Duodenal mucosa (tissue), 2 donors: ENCODE measurements at regions not wholly inside any gene's neighbourhood (a gene's known extent, or its start where the extent isn't known, plus 50 kb on each side); places are given as distances from the start of the nearest gene placed in this dataset.

Experiments used
- H3K27ac ChIP-seq: one replicate; pipeline ENCODE4 v1.7.0; 2013; ENCODE audit warnings: low read depth, low read length
- H3K27me3 ChIP-seq, 2 donors: one replicate each; pipeline ENCODE4 v1.7.0; 2013; ENCODE audit warnings: low read length in 2 of 2, control low read depth in 1 of 2; ENCODE audit not compliant: insufficient read depth in 2 of 2, control insufficient read depth in 1 of 2
- H3K36me3 ChIP-seq, 2 donors: one replicate each; pipeline ENCODE4 v1.7.0; 2013; ENCODE audit warnings: low read length in 2 of 2, control low read depth in 1 of 2; ENCODE audit not compliant: insufficient read depth in 2 of 2, control insufficient read depth in 1 of 2
- H3K4me1 ChIP-seq, 2 donors: one replicate each; pipeline ENCODE4 v1.7.0; 2013; ENCODE audit warnings: low read length in 2 of 2, control low read depth in 1 of 2; ENCODE audit not compliant: insufficient read depth in 2 of 2, control insufficient read depth in 1 of 2
- H3K4me3 ChIP-seq, 2 donors: one replicate each; pipeline ENCODE4 v1.7.0; 2013; ENCODE audit warnings: low read length in 2 of 2, low read depth in 1 of 2
- H3K9ac ChIP-seq, 2 donors: one replicate each; pipeline ENCODE4 v1.7.0; 2013; ENCODE audit warnings: low read length in 2 of 2, low read depth in 1 of 2
- H3K9me3 ChIP-seq, 2 donors: one replicate each; pipeline ENCODE4 v1.7.0; 2013; ENCODE audit warnings: low read length in 2 of 2, control low read depth in 1 of 2; ENCODE audit not compliant: control insufficient read depth in 1 of 2

DNA sequence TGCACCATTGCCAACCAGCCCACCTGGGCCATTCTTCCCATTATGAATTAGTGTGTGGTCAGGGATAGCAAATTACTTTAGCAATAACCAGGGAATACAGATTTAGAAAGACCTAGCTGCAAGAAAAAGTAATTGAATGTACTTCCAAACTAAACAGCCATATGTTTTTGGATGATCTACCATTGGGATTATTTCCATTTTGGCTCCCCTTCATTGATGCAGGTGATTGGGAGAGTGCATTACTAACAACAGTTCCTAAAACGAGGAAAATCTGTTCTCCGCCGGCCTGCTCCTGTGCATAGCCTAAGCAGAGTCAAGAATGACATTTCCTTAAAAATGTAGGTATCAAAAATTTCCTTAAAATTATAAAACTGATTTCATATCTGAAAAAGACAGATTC lies 58.5 kb downstream of the MAIP1 start:
- Histone ChIP-seq H3K9ac (no peak overlapping the region), H3K27ac (no peak overlapping the region)

DNA sequence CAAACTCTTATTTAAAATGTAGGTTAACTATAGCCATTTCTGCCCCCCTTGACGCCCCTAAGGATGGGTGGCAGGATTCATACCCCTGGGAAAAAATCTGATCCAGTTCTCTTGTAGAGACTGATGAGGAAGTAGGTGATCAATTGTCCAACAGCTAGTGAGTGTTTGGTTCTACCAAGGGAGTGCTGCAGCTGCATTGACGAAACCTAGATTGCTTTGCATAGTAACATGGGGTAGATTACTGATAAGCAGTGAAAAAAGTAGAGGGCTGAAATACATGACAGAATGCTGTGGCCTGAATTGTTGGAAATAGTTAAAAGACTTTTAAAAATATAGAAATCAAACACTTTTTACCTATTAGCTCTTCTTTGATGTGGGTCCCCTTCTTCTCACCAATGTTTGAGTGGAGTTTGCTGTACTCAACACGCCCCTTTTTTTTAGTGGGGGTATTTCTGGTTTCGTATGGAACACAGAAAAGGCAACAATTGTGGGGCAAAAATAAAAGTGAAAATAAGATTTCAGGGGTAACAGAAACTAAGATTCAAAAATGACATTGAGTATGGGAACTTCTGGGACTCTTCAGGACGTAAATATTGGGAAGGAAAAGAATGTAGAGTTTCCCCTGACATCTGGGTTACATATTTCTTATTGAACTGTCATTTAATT lies 66.2 kb downstream of the MAIP1 start:
- Histone ChIP-seq H3K36me3 (no peaks in the 10 kb centered on the region), H3K4me3 (no peak overlapping the region), H3K27ac (no peak overlapping the region), H3K9ac (no peak overlapping the region), H3K9me3 (no peaks in the 10 kb centered on the region), H3K27me3 (no peaks in the 10 kb centered on the region), H3K4me1 (no peaks in the 10 kb centered on the region)

More for the DNA sequence above, 58.5 kb downstream of the MAIP1 start:
- H3K36me3 ChIP-seq = no peaks in the 10 kb centered on the region
- H3K9me3 ChIP-seq = no peaks in the 10 kb centered on the region
- H3K27me3 ChIP-seq = no peaks in the 10 kb centered on the region
- no peaks in the 10 kb centered on the region for H3K4me1 ChIP-seq
- no peak overlapping the region for H3K4me3 ChIP-seq

DNA sequence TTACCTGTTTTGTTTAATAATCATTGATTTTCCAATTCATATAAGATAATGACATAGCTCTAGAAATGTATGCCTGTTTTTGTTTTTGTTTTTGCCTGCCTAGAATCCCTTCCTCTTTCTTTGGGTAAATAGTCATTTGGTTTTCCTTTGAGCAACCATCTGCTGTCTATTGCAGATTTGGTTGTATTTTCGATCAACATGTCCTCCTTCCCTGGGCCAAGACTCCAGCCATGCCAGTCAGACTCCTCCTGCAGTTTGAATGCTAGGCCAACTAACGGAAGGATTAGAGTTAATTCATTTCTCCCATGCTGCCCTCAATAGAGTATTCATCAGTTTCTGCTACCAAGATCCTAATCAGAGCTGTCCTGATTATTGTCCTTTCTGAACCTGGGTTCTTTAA lies 67.1 kb downstream of the MAIP1 start:
- Histone ChIP-seq H3K27ac (no peak overlapping the region), H3K9me3 (no peaks in the 10 kb centered on the region), H3K9ac (no peak overlapping the region), H3K4me3 (no peak overlapping the region), H3K4me1 (no peaks in the 10 kb centered on the region), H3K27me3 (no peaks in the 10 kb centered on the region), H3K36me3 (no peaks in the 10 kb centered on the region)

DNA sequence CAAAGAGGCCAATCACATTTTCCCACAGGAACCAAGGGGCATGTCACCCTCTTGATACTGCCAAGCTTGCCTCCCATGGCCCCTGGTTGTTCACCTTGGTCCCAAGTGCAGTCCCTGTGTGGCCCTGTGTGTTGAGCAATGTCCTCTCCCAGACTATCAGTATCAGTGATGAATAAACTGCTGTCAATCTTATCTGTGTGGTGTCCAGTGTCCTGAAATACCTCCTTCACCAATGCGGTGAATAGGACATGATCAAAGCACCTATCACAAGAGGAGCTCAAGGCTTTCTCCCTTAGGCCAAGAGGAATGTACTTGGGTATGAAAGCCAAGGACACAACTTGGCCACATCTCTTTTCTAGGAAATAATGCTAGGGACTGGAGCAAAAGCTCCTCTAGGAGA lies 68.2 kb downstream of the MAIP1 start:
- H3K27ac ChIP-seq = no peak overlapping the region
- H3K36me3 ChIP-seq = no peaks in the 10 kb centered on the region
- no peaks in the 10 kb centered on the region for H3K27me3 ChIP-seq
- no peaks in the 10 kb centered on the region for H3K9me3 ChIP-seq
- no peak overlapping the region for H3K4me3 ChIP-seq
- H3K4me1 ChIP-seq = no peaks in the 10 kb centered on the region
- H3K9ac ChIP-seq = no peak overlapping the region

DNA sequence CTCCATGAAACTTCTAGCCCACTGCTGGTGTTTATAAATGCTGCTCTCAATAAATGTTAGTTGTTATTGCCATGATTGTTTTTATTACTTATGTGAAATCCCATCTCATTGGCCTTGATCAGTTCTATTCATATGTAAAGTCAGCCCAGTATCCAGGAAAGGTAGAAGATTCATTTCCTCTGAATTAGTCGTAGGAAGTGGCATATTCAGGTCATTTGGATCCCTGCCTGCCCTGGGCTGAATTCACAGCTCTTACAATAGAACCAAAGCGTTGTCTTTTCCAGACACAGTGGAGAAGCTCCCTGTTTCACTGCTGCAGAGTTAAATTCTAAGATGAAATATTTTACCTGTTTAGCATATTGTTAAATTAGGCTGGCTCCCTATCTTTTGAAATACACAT lies 70.3 kb downstream of the MAIP1 start:
- H3K9ac ChIP-seq = no peak overlapping the region
- H3K36me3 ChIP-seq = no peaks in the 10 kb centered on the region
- no peak overlapping the region for H3K27ac ChIP-seq

DNA sequence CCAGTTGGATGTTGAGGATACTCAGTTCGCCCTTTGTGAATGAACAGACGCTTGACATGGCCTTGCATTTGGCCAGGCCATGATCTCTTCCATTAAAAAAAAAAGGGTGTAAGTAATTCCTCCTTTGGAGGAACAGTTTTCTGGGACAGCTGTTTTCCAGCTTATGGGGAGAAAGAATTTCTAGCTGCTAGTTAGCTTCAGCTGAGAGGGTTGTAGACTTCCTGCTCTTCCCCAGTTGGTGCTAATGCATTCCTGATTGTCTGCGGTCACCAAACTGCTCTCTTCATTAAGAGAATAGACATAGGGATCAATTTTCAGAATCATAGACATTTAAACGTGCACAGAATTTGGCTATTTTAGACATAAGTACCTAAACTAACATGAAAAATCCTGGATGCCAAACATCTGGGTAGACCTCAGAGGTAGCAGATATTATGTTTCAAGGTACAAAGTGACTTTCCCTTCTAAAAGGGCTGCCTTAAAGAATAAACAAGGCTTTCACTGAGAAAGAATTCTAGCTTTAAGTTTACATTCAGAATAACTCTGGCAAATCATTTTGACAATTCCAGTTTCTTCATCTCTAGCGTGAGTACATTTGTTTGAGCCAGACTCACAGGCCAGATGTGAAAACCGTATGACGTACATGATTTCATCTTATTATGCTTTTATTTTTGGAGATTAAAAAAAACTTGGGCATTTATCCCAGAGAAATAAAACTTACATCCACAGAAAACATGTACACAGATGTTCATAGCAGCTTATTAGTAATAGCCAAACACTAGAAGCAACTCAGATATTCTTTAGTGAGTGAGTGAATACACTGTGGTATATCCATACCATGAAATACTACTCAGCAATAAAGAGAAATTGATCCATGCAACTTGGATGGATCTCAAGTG lies 71.2 kb downstream of the MAIP1 start:
- no peaks in the 10 kb centered on the region for H3K4me1 ChIP-seq
- H3K27ac ChIP-seq = no peak overlapping the region

More for the DNA sequence above, 70.3 kb downstream of the MAIP1 start:
- Histone ChIP-seq H3K4me1 (no peaks in the 10 kb centered on the region), H3K4me3 (no peak overlapping the region), H3K9me3 (no peaks in the 10 kb centered on the region), H3K27me3 (no peaks in the 10 kb centered on the region)

DNA sequence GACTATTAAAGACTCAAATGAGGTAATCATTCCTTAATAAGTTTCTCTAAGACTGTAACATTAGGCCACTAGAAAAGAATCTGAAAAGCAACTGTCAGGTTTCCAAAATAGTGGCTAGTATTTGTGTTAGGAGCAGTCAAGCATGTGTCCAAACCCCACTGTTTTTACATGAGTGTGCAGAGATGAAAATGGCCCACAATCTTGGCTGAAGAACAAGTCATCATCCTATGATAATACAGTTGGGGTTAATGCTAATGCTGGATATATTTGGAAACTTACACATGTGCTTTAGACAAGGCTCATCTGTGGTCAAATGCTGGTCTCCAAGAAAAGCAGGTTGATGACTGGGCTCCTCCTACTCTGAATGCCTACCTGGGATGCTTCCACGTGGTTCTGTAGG lies 73.6 kb downstream of the MAIP1 start:
- H3K4me1 ChIP-seq = no peaks in the 10 kb centered on the region
- H3K36me3 ChIP-seq = no peaks in the 10 kb centered on the region
- no peaks in the 10 kb centered on the region for H3K9me3 ChIP-seq
- no peak overlapping the region for H3K27ac ChIP-seq
- no peak overlapping the region for H3K4me3 ChIP-seq
- H3K9ac ChIP-seq = no peak overlapping the region
- no peaks in the 10 kb centered on the region for H3K27me3 ChIP-seq

More for the DNA sequence above, 71.2 kb downstream of the MAIP1 start:
- Histone ChIP-seq H3K9me3 (no peaks in the 10 kb centered on the region), H3K36me3 (no peaks in the 10 kb centered on the region), H3K27me3 (no peaks in the 10 kb centered on the region), H3K4me3 (no peak overlapping the region), H3K9ac (no peak overlapping the region)

DNA sequence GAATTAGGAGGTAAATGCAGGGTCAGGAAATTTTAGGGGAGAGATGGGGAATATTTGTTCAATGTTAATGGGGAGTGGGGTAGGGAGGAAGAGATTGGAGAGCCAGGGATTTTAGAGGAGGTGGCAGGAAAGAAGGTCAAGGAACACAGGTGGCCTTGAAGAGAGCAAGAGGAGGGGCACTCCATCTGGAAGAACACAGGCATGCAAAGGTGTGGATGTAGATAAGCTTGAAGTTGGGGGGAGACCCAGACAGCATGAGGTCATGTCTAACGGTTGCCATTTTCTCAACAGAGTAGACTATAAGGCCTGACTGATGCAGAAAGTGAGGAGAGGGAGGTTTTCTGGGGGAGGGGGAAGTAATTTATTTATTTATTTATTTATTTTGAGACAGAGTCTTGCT lies 77.5 kb downstream of the MAIP1 start:
- Histone ChIP-seq H3K36me3 (no peaks in the 10 kb centered on the region), H3K9ac (no peak overlapping the region), H3K9me3 (no peaks in the 10 kb centered on the region), H3K27me3 (no peaks in the 10 kb centered on the region), H3K4me3 (no peak overlapping the region), H3K4me1 (no peaks in the 10 kb centered on the region), H3K27ac (no peak overlapping the region)

DNA sequence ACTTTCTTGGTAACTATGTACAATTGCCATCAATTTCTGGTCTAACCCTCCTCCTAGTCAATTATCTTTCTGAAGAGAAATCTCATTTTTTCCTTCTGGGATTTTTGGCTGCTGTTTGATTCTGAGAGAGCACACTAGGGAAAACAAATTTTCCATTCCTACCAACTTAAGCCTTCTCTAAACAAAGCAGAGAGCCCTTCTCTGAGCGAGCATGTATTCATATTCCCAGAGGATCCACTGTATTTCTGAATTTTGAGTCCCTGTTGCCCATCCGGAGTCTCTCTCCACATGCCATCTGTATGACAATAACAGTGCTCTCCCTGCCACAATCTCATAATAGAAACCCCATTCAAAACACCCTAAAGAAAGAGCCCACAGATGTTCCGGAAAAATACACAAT lies 78.5 kb downstream of the MAIP1 start:
- Histone ChIP-seq H3K36me3 (no peaks in the 10 kb centered on the region), H3K27ac (no peak overlapping the region), H3K27me3 (no peaks in the 10 kb centered on the region), H3K4me3 (no peak overlapping the region), H3K4me1 (no peaks in the 10 kb centered on the region), H3K9me3 (no peaks in the 10 kb centered on the region), H3K9ac (no peak overlapping the region)

DNA sequence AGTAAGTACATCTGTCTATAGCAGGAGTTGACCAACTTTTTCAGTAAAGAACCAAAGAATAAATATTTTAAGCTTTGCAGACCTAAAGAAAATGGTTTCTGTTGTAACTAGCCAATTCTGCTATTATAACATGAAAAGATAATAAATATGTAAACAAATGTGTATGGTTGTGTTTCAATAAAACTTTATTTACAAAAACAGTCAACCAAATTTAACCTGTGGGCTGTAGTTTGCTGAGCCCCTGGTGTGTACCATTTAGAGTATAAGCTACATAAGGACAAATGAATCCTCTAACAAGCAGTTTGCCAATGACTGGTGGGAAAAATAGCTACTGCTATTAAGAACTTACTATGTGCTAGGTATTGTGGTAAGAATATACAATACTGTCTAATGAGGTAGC lies 79.4 kb downstream of the MAIP1 start:
- no peak overlapping the region for H3K9ac ChIP-seq
- no peaks in the 10 kb centered on the region for H3K4me1 ChIP-seq
- H3K9me3 ChIP-seq = no peaks in the 10 kb centered on the region
- no peak overlapping the region for H3K4me3 ChIP-seq
- no peaks in the 10 kb centered on the region for H3K36me3 ChIP-seq
- H3K27ac ChIP-seq = no peak overlapping the region
- no peaks in the 10 kb centered on the region for H3K27me3 ChIP-seq
